HG03064 (cell line): ENCODE measurements at regions not wholly inside any gene's neighbourhood (a gene's known extent, or its start where the extent isn't known, plus 50 kb on each side); places are given as distances from the start of the nearest gene placed in this dataset.

Source experiments
- ATAC-seq: cut with Tn5 transposase; IDR thresholded peaks from one replicate; pipeline ENCODE4 v1.9.1; 2021; ENCODE audit warnings: low read depth; ENCODE audit not compliant: unreplicated experiment

DNA sequence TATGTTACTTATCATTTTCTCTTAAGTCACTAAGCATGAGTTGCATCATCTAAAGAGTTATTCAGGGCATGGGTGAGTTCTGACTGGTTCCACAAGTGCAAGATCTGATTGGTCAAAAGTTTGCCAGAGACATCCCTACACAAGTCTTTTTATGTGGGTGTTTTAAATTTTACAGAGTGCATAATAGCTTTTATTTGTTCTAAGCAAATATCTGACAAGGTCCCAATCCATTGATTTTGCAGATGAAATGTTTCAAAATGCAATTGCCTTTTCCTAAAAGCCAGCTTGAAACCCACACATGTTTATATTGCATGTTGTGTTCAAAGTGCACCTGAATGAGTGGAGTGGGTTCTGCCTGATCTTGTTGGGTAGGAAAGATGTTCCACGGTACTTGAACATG lies 101.7 kb upstream of the PAX6 start:
- ATAC-seq, result no peak

DNA sequence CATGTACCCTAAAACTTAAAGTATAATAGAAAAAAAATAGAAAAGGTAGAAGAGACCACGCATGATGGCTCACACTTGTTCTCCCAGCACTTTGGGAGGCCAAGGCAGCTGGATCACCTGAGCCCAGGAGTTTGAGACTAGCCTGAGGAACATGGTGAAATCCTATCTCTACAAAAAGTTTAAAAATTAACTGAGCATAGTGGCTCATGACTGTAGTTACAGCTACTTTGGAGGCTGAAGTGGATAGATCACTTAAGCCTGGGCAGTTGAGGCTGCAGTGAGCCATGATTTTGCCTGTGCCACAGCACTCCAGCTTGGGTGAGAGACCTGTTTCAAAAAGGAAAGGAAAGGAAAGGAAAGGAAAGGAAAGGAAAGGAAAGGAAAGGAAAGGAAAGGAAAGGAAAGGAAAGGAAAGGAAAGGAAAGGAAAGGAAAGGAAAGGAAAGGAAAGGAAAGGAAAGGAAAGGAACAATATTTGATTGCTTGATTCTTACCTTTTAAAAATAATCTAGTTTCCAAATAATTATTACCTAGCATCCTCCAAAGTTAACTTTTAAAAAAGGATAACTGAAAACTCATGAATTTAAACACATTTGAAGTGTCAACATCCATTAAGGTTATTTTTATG lies 99.9 kb upstream of the PAX6 start:
- no peak for ATAC-seq

DNA sequence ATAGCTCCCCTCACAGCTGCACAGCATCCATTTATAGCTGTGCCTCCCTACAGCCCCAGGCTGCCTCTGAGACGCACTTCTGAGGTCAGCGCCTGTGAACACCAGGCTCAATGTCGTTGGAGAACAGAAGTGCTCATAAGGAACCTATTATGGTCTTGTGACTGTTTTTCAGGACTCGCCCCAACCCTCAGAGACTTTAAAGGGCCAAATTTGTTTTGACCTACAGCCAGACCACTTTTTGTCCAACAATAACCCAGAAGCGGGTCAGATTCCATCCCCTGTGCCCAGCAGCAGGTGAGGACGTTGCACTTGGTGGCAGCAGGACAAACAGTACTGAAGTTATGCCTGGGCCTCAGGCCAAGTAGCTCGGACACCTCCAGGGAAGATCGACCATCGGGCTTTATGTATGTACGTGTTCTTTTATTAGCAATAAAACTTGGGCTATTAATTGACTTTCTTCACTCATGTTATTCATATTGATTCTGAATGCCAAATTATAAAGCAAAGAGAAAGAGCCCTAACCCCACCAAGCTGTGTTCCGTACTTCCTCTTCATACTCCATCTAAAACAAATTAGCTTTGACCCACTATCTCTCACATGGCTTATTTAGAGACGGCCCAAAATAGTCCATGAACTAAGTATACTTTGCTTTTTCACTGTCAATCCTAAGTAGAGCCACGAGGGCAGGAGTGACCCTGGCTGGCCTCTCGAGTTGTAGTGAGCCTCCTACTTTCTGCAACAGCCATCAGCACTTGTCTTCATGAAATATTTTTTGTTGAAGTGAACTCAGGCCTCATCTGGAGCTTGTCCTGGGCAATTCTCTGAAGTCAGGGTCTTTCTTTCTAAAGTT lies 92.3 kb upstream of the PAX6 start:
- no peak for ATAC-seq

- no peak for ATAC-seq
Measured at GRCh38 chr11:31902706-31903105, 91.6 kb upstream of the PAX6 start.

DNA sequence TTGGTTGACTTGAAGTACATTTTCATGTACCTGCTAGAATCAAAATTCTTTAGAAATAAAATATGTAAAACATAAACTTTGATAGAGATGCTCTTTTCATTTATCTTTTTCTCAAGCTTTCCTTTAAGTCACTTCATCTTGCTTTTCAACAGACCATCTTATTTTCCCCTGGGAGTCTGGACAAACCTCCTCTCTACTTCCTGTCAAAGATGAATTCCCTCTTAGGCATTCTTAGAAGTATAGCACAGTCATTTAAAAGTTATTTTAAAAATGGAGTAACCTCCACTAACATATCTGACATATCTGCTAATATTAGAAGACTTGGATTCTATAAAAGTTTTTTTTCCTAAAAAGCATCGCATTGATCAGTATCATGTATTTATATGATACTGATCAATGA lies 84.8 kb upstream of the PAX6 start:
- ATAC-seq, result no peak

DNA sequence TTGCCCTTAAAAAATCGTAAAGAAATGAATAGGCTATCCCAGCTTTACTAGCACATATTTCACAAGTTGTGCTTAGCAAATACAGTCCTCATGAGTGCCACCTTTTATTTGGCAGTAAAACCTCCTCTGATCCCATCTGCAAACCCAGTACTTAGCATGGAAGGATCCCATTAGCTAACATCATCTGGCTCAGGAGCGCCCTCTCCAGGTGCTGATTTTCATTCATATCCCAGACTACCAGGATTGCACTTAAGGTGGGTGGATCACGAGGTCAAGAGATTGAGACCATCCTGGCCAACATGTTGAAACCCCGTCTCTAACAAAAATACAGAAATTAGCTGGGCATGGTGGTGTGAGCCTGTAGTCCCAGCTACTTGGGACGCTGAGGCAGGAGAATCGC lies 76.1 kb upstream of the PAX6 start:
- no peak for ATAC-seq

GRCh38 chr11:31884080-31884479 lies 73.0 kb upstream of the PAX6 start:
- no peak for ATAC-seq

DNA sequence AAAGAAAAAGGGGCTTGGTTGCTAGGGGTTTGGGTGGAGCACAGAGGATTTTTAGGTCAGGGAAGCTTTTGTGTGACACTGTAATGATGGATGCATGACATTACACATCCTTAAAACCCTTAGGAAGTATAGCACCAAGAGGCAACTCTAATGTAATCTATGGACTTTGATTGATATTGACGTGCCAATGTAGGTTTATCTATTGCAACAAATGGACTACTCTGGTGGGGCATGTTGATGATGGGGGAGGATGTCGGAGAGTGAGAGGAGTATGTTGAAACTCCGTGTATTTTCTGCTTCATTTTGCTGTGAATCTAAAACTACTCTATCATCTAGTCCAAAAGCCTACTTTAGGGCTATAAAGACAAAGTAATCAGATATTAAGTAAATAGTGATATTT lies 72.3 kb upstream of the PAX6 start:
- ATAC-seq, result no peak

DNA sequence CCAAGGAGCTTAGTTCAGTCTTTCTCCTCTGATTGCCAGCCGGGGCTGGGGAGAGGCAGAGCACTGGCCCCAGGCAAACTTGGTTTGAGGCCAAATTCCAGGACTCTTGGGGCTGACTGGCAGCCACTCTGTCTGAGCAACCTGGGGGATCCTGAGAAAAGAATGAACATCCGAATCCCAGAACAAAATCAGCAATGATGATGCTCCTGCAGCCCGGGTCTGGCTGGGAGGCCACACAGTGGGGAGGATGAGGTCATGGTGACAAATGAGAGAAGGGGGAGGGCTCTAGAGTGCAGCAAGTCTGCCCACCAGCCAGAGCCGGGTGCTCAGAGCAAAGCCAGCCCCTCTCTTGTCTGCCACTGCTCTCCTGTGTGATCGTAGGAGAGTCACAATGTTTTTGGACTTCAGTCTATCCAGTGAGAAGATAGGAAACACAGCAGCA lies 71.8 kb upstream of the PAX6 start:
- ATAC-seq, result no peak

DNA sequence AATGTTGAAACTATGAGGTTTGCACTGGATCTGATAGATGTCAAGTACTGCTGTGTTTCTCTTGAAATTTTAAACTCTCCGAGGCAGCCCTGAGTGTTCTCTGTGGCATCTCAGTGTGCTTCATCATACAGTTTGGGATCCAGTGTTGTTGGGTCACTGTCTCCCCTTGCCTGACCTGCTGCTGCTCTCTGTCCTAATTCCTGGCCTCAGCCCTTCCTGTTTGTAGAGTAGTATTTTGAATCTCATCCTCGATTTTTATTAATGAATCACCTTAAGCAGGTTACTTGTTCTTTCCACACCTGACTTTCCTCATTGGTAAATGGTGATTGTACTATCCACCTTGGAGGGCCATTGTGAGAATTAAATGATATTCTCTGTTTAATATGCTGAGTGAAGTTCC lies 70.7 kb upstream of the PAX6 start:
- ATAC-seq, result no peak

- no peak for ATAC-seq
Measured at GRCh38 chr11:31879681-31880080, 68.6 kb upstream of the PAX6 start.

DNA sequence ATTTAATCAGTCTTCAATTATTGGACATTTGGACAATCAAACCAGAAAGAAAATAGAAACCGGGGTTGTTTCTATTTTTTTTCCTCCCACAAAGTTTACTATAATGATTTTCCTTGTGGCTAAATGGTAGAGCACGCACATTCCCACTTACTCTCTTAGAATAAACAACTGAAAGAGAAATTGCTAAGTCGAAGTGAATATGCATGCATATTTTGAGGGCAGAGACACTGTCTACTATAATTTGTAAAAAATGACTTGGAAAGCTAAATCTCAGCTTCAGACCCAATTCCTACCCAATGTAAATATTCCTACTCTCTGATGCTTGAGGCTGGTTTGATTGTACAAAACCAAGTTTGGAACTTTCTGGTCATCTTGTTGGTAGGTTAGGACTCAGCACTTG lies 66.7 kb upstream of the PAX6 start:
- no peak for ATAC-seq

GRCh38 chr11:31877083-31877482 lies 66.0 kb upstream of the PAX6 start:
- no peak for ATAC-seq

GRCh38 chr11:31875866-31876560 lies 64.9 kb upstream of the PAX6 start:
- ATAC-seq, result no peak

DNA sequence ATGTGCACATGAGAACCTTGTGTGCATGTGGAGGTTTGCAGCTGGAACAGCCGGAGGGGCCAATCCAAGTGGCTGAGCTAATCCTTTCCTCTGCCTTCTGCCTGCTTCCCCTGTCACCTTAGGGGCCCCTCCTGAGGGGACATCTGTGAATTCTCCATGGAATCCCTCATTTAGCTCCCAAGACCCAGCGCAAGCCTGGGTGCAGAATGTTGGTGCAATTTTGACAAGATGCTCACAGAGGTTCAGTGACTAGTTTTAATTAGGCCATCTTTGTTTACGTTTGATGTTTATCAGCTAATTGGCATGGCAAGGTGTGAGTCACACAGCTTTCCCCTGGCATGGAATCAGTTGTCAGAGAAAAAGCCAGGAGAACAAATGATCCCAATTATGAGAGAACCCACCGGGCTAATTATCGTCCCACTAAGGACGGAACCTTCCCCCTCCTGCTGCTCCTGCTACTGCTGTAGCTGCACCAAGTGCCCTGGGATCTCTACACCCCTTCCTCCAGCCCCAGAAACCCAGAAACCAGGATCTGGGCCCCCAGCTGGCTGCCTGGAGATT lies 63.6 kb upstream of the PAX6 start:
- no peak for ATAC-seq

DNA sequence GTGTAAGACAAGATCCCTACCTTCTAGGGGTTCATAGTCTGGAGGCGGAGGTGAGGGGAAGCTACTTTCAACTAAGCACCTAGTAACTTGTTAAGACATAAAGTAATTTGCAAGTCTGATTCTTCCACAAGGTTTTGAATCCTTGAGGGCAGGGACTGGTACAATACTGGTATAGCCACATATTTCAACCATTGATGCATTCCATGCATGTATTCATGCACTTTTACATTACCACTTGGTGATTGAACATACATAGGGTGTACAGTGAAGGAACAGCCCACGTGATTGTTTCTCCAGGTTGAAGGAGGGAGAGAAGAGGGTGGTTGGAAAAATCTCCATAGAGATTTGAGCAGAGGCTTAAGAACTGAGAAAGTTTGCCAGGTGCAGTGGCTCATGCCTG lies 62.0 kb upstream of the PAX6 start:
- no peak for ATAC-seq

- ATAC-seq, result no peak
Measured at GRCh38 chr11:31872076-31872443, 60.9 kb upstream of the PAX6 start.

- ATAC-seq, result no peak
Measured at GRCh38 chr11:31871310-31872075, 60.4 kb upstream of the PAX6 start.

DNA sequence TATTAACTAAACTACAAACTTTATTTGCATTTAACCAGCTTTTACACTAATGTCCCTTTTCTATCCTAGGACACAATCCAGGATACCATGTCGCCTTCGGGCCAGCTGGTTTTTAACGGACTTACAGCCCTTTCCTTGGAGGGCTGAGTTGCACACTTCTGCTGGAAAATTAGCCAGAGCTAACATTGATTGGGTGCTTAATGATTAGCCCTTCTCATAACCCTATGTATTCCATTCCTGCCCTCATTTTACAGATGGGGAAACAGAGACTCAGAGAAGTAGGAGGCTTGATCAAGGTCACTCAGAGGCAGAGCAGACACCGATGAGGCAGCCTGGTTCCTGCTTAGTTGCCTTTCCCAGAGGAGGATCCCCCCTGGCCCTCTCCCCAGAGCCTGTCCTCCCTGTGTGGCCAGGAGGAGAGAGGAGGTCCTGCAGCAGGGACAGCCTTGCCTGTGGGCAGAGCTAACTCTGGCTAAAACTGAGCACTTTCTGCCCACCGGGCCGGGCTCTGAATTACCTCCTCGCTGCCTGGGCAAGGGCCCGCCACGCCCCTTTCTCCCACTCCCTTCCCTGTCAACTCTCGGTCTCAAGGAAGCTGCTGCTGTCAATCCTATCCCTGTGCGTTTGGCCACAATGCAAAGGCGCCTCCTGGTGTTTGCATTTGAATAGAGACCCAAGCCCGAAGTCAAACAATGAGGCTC lies 59.6 kb upstream of the PAX6 start:
- ATAC-seq, result no peak

DNA sequence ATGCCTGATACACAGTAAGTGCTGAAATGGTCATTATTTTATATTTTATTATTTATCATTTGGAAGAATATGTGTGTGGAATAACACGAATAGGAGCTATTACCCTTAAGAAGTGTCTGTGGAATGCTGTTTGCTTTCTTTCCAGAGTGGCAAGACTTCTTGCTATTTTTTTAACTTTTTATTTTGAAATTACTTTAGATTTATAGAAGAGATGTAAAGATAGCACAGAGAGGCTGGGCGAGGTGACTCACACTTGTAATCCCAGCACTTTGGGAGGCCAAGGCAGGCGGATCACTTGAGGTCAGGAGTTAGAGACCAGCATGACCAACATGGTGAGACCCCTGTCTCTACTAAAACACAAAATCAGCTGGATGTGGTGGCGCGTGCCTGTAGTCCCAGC lies 58.9 kb upstream of the PAX6 start:
- no peak for ATAC-seq
